K562 (cell line): ENCODE measurements at regions not wholly inside any gene's neighbourhood (a gene's known extent, or its start where the extent isn't known, plus 50 kb on each side); places are given as distances from the start of the nearest gene placed in this dataset.

Source experiments
- NCOA1 ChIP-seq: fragments of 450-650 bp; IDR thresholded peaks from 2 replicates; pipeline ENCODE4 v1.6.1; 2016; ENCODE audit warnings: low read depth
- NFXL1 ChIP-seq: fragments of 450-650 bp; formaldehyde crosslinking; IDR thresholded peaks from 2 replicates; pipeline ENCODE4 v1.4.0; 2021; ENCODE audit warnings: mild to moderate bottlenecking
- POLR2AphosphoS5 ChIP-seq: IDR thresholded peaks from 2 replicates; pipeline ENCODE4 v1.6.1; 2011; ENCODE audit warnings: mild to moderate bottlenecking, low read depth, low read length, moderate library complexity; ENCODE audit not compliant: control insufficient read depth, insufficient read depth
- TF ChIP-seq, protein P1 (sequence below): fragments of 450-650 bp; IDR thresholded peaks from 2 replicates; pipeline ENCODE4 v1.6.1; 2014; ENCODE audit warnings: low read depth, mild to moderate bottlenecking, moderate library complexity, borderline replicate concordance

DNA sequence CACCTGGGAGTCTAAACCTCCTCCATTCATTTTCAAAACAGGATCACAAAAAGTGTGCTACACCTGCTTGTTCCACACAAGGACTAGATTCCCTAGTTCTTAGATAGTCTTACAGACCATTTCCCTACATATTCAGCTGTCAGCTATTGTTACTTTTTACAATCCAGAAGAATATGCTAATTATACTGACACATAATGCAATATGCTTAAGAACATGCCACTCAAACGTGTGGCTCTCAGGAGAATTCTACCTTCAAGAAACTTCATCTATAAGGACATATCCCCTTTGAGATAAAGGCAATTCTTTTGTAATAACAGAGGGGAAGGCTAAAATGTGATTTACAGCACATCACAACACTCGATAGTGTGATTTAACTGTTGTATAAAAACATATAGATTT lies 456.1 kb upstream of the ARRDC3 start:
- TF ChIP-seq POLR2AphosphoS5 (no peak), NFXL1 (CRISPR knock-in tag) (no peak), NCOA1 (no peak)
- TF ChIP-seq, protein P1, sequence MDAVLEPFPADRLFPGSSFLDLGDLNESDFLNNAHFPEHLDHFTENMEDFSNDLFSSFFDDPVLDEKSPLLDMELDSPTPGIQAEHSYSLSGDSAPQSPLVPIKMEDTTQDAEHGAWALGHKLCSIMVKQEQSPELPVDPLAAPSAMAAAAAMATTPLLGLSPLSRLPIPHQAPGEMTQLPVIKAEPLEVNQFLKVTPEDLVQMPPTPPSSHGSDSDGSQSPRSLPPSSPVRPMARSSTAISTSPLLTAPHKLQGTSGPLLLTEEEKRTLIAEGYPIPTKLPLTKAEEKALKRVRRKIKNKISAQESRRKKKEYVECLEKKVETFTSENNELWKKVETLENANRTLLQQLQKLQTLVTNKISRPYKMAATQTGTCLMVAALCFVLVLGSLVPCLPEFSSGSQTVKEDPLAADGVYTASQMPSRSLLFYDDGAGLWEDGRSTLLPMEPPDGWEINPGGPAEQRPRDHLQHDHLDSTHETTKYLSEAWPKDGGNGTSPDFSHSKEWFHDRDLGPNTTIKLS: no peak
